Thoracic aorta (tissue), 2 donors: ENCODE measurements at regions not wholly inside any gene's neighbourhood (a gene's known extent, or its start where the extent isn't known, plus 50 kb on each side); places are given as distances from the start of the nearest gene placed in this dataset.

ENCODE experiments used
- ATAC-seq: fragments of 150-250 bp; one replicate; pipeline ENCODE4 v1.8.0; 2017; ENCODE audit warnings: low read depth; ENCODE audit not compliant: insufficient number of reproducible peaks, low FRiP score
- DNase-seq: peaks from one replicate; pipeline ENCODE4 v3.0.0-alpha.2; 2020; ENCODE audit warnings: low spot score
- H3K27ac ChIP-seq, 2 donors: fragments of 200-600 bp; sonication (generic); 1 replicate in 1 of 2; 2 replicates in 1 of 2; pipeline ENCODE4 v1.5.1; 2016; ENCODE audit warnings: mild to moderate bottlenecking in 2 of 2, moderate library complexity in 2 of 2
- H3K27me3 ChIP-seq: fragments of 200-600 bp; sonication (generic); replicated peaks from 2 replicates; pipeline ENCODE4 v1.6.0; 2016; ENCODE audit warnings: mild to moderate bottlenecking; ENCODE audit not compliant: insufficient read depth
- H3K36me3 ChIP-seq: fragments of 200-600 bp; sonication (generic); one replicate; pipeline ENCODE4 v1.5.1; 2016
- H3K4me1 ChIP-seq, 2 donors: fragments of 200-600 bp; sonication (generic); 1 replicate in 1 of 2; 2 replicates in 1 of 2; pipeline versions ENCODE4 v1.5.1 to v1.6.0; 2016; ENCODE audit warnings: low read depth in 2 of 2, mild to moderate bottlenecking in 1 of 2; ENCODE audit not compliant: control insufficient read depth in 1 of 2
- H3K4me3 ChIP-seq: fragments of 200-600 bp; sonication (generic); 2 replicates; pipeline ENCODE4 v1.5.1; 2016; ENCODE audit warnings: mild to moderate bottlenecking
- H3K9me3 ChIP-seq: fragments of 200-600 bp; sonication (generic); 2 replicates; pipeline ENCODE4 v1.5.1; 2016
- CTCF ChIP-seq: fragments of 200-600 bp; sonication (generic); IDR thresholded peaks from one replicate; pipeline ENCODE4 v1.5.1; 2019; ENCODE audit warnings: antibody characterized with exemption

GRCh38 chr7:13448243-13448642, 541.2 kb downstream of the ETV1 start:
- H3K4me3 ChIP-seq, result no peak overlapping the region
- no peaks in the 10 kb centered on the region for H3K27me3 ChIP-seq
- H3K4me1 ChIP-seq, result no peaks in the 10 kb centered on the region
- no peak for ATAC-seq
- no peak overlapping the region for H3K27ac ChIP-seq
- TF ChIP-seq CTCF, result no peak
- no peak for DNase-seq
- H3K9me3 ChIP-seq, result no peaks in the 10 kb centered on the region
- no peaks in the 10 kb centered on the region for H3K36me3 ChIP-seq

GRCh38 chr7:13449460-13449859, 540.0 kb downstream of the ETV1 start:
- Histone ChIP-seq H3K27me3 (no peaks in the 10 kb centered on the region), H3K36me3 (no peaks in the 10 kb centered on the region)

GRCh38 chr7:13454916-13455592, 534.4 kb downstream of the ETV1 start:
- no peaks in the 10 kb centered on the region for H3K36me3 ChIP-seq
- no peak overlapping the region for H3K27ac ChIP-seq
- H3K4me1 ChIP-seq, result no peaks in the 10 kb centered on the region
- no peaks in the 10 kb centered on the region for H3K27me3 ChIP-seq
- no peak for DNase-seq
- ATAC-seq, result no peak
- TF ChIP-seq CTCF, result no peak
- H3K9me3 ChIP-seq, result no peaks in the 10 kb centered on the region
- H3K4me3 ChIP-seq, result no peak overlapping the region

More at GRCh38 chr7:13449460-13449859, 540.0 kb downstream of the ETV1 start:
- Histone ChIP-seq H3K9me3 (no peaks in the 10 kb centered on the region), H3K4me3 (no peak overlapping the region), H3K4me1 (no peaks in the 10 kb centered on the region), H3K27ac (no peak overlapping the region)
- DNase-seq, result no peak
- TF ChIP-seq CTCF, result no peak
- ATAC-seq, result no peak

- no peak for TF ChIP-seq CTCF
Observed at GRCh38 chr7:13457790-13458189, 531.7 kb downstream of the ETV1 start.

GRCh38 chr7:13466874-13467547, 522.5 kb downstream of the ETV1 start:
- no peak for TF ChIP-seq CTCF
- no peak for DNase-seq

More at GRCh38 chr7:13457790-13458189, 531.7 kb downstream of the ETV1 start:
- DNase-seq (no peak), ATAC-seq (no peak)
- H3K9me3 ChIP-seq, result no peaks in the 10 kb centered on the region
- H3K27ac ChIP-seq, result no peak overlapping the region
- H3K36me3 ChIP-seq, result no peaks in the 10 kb centered on the region
- H3K27me3 ChIP-seq, result no peaks in the 10 kb centered on the region
- H3K4me3 ChIP-seq, result no peak overlapping the region
- no peaks in the 10 kb centered on the region for H3K4me1 ChIP-seq

More at GRCh38 chr7:13466874-13467547, 522.5 kb downstream of the ETV1 start:
- Histone ChIP-seq H3K27ac (no peak overlapping the region), H3K4me1 (no peaks in the 10 kb centered on the region), H3K9me3 (no peaks in the 10 kb centered on the region), H3K27me3 (no peaks in the 10 kb centered on the region), H3K36me3 (no peaks in the 10 kb centered on the region), H3K4me3 (no peak overlapping the region)
- no peak for ATAC-seq
